ENCODE measurements at regions not wholly inside any gene's neighbourhood (a gene's known extent, or its start where the extent isn't known, plus 50 kb on each side); places are given as distances from the start of the nearest gene placed in this dataset.
"Not testable (repeated sequence)": the region's sequence is repeated elsewhere in the genome, so short reads cannot be mapped to it uniquely, and the experiment has no call there.

- Histone ChIP-seq H3K9me3 (ENCODE audit: insufficient read depth, low read depth, low read length) (no peaks in the 10 kb centered on the region), H3K14ac (ENCODE audit: low read length) (no peak overlapping the region), H3K27ac (ENCODE audit: low read depth, low read length) (no peak overlapping the region), H3K9ac (ENCODE audit: low read length) (no peak overlapping the region), H3K4ac (ENCODE audit: low read depth, low read length) (no peak overlapping the region), H3K79me2 (ENCODE audit: control insufficient read depth, insufficient read depth, low read length, poor library complexity) (no peaks in the 10 kb centered on the region), H4K91ac (ENCODE audit: low read depth, low read length) (no peak overlapping the region), H2BK5ac (ENCODE audit: low read depth, low read length, poor library complexity) (no peak overlapping the region), H3K23ac (ENCODE audit: low read length) (no peak overlapping the region), H3K36me3 (ENCODE audit: control insufficient read depth in 1 of 2, insufficient read depth in 2 of 2, low read length in 2 of 2) (no peaks in the 10 kb centered on the region), H4K12ac (ENCODE audit: low read depth, low read length) (no peak overlapping the region), H2BK120ac (ENCODE audit: insufficient read depth, low read length, poor library complexity) (no peak overlapping the region), H3K18ac (ENCODE audit: low read length) (no peak overlapping the region), H2AFZ (ENCODE audit: insufficient read depth, low read length, poor library complexity) (no peak overlapping the region), H3K4me1 (ENCODE audit: control insufficient read depth in 1 of 2, insufficient read depth in 2 of 2, low read length in 2 of 2) (no peaks in the 10 kb centered on the region), H3K79me1 (ENCODE audit: low read length) (no peaks in the 10 kb centered on the region), H2BK12ac (ENCODE audit: low read length) (no peak overlapping the region), H2AK5ac (ENCODE audit: low read length) (no peak overlapping the region), H3K4me3 (ENCODE audit: low read depth, low read length) (no peak overlapping the region), H3K27me3 (ENCODE audit: insufficient read depth, low read length) (no peaks in the 10 kb centered on the region), H3K4me2 (ENCODE audit: low read length) (no peak overlapping the region), H4K8ac (ENCODE audit: low read depth, low read length) (no peak overlapping the region)
- WGBS (ENCODE audit: extremely low coverage, insufficient coverage, insufficient read length), result no CpG with 5 or more reads among the region's 5 CpGs
- DNase-seq, result no peak
Measured at GRCh38 chr5:100402071-100402470, 133.1 kb upstream of the FAM174A start.

- no peak overlapping the region for H4K8ac ChIP-seq (ENCODE audit: low read depth, low read length)
- no peaks in the 10 kb centered on the region for H3K79me2 ChIP-seq (ENCODE audit: control insufficient read depth, insufficient read depth, low read length, poor library complexity)
- H2BK120ac ChIP-seq (ENCODE audit: insufficient read depth, low read length, poor library complexity), result no peak overlapping the region
- no peaks in the 10 kb centered on the region for H3K4me1 ChIP-seq (ENCODE audit: control insufficient read depth in 1 of 2, insufficient read depth in 2 of 2, low read length in 2 of 2)
- no peaks in the 10 kb centered on the region for H3K27me3 ChIP-seq (ENCODE audit: insufficient read depth, low read length)
- H3K4me3 ChIP-seq (ENCODE audit: low read depth, low read length), result no peak overlapping the region
- H2BK5ac ChIP-seq (ENCODE audit: low read depth, low read length, poor library complexity), result no peak overlapping the region
- no peak overlapping the region for H2BK12ac ChIP-seq (ENCODE audit: low read length)
- H2AK5ac ChIP-seq (ENCODE audit: low read length), result no peak overlapping the region
- H3K4me2 ChIP-seq (ENCODE audit: low read length), result no peak overlapping the region
- H3K9ac ChIP-seq (ENCODE audit: low read length), result no peak overlapping the region
- no peak overlapping the region for H3K4ac ChIP-seq (ENCODE audit: low read depth, low read length)
- DNase-seq, result no peak
- no peak overlapping the region for H3K18ac ChIP-seq (ENCODE audit: low read length)
- H3K79me1 ChIP-seq (ENCODE audit: low read length), result no peaks in the 10 kb centered on the region
- no peak overlapping the region for H2AFZ ChIP-seq (ENCODE audit: insufficient read depth, low read length, poor library complexity)
- H4K91ac ChIP-seq (ENCODE audit: low read depth, low read length), result no peak overlapping the region
- no peak overlapping the region for H3K27ac ChIP-seq (ENCODE audit: low read depth, low read length)
- no peaks in the 10 kb centered on the region for H3K36me3 ChIP-seq (ENCODE audit: control insufficient read depth in 1 of 2, insufficient read depth in 2 of 2, low read length in 2 of 2)
- H3K23ac ChIP-seq (ENCODE audit: low read length), result no peak overlapping the region
- no peak overlapping the region for H3K14ac ChIP-seq (ENCODE audit: low read length)
- no peak overlapping the region for H4K12ac ChIP-seq (ENCODE audit: low read depth, low read length)
- no peaks in the 10 kb centered on the region for H3K9me3 ChIP-seq (ENCODE audit: insufficient read depth, low read depth, low read length)
Measured at GRCh38 chr5:100401149-100401548, 134.0 kb upstream of the FAM174A start.

GRCh38 chr5:100398815-100399214, 136.4 kb upstream of the FAM174A start:
- H3K9me3 ChIP-seq (ENCODE audit: insufficient read depth, low read depth, low read length); H2BK120ac ChIP-seq (ENCODE audit: insufficient read depth, low read length, poor library complexity); H3K79me1 ChIP-seq (ENCODE audit: low read length); DNase-seq; H3K27ac ChIP-seq (ENCODE audit: low read depth, low read length); H2BK5ac ChIP-seq (ENCODE audit: low read depth, low read length, poor library complexity); H3K4me1 ChIP-seq (ENCODE audit: control insufficient read depth in 1 of 2, insufficient read depth in 2 of 2, low read length in 2 of 2); H4K12ac ChIP-seq (ENCODE audit: low read depth, low read length); H2BK12ac ChIP-seq (ENCODE audit: low read length); H3K4me3 ChIP-seq (ENCODE audit: low read depth, low read length); H3K4me2 ChIP-seq (ENCODE audit: low read length); H3K23ac ChIP-seq (ENCODE audit: low read length); H3K27me3 ChIP-seq (ENCODE audit: insufficient read depth, low read length); H3K9ac ChIP-seq (ENCODE audit: low read length); H3K18ac ChIP-seq (ENCODE audit: low read length); H3K36me3 ChIP-seq (ENCODE audit: control insufficient read depth in 1 of 2, insufficient read depth in 2 of 2, low read length in 2 of 2); H3K4ac ChIP-seq (ENCODE audit: low read depth, low read length); H3K14ac ChIP-seq (ENCODE audit: low read length); H3K79me2 ChIP-seq (ENCODE audit: control insufficient read depth, insufficient read depth, low read length, poor library complexity); H2AK5ac ChIP-seq (ENCODE audit: low read length); H4K91ac ChIP-seq (ENCODE audit: low read depth, low read length); H2AFZ ChIP-seq (ENCODE audit: insufficient read depth, low read length, poor library complexity); H4K8ac ChIP-seq (ENCODE audit: low read depth, low read length): not testable (repeated sequence)
- no CpG with 5 or more reads among the region's 3 CpGs for WGBS (ENCODE audit: extremely low coverage, insufficient coverage, insufficient read length)

GRCh38 chr5:100379254-100379858, 155.8 kb upstream of the FAM174A start:
- H2AK5ac ChIP-seq (ENCODE audit: low read length); DNase-seq; H3K9me3 ChIP-seq (ENCODE audit: insufficient read depth, low read depth, low read length); H4K8ac ChIP-seq (ENCODE audit: low read depth, low read length); H2BK12ac ChIP-seq (ENCODE audit: low read length); H3K79me2 ChIP-seq (ENCODE audit: control insufficient read depth, insufficient read depth, low read length, poor library complexity); H2BK5ac ChIP-seq (ENCODE audit: low read depth, low read length, poor library complexity); H3K4me3 ChIP-seq (ENCODE audit: low read depth, low read length); H3K36me3 ChIP-seq (ENCODE audit: control insufficient read depth in 1 of 2, insufficient read depth in 2 of 2, low read length in 2 of 2); H4K91ac ChIP-seq (ENCODE audit: low read depth, low read length); H3K4ac ChIP-seq (ENCODE audit: low read depth, low read length); H2AFZ ChIP-seq (ENCODE audit: insufficient read depth, low read length, poor library complexity); H3K9ac ChIP-seq (ENCODE audit: low read length); H3K27me3 ChIP-seq (ENCODE audit: insufficient read depth, low read length); H2BK120ac ChIP-seq (ENCODE audit: insufficient read depth, low read length, poor library complexity); H3K27ac ChIP-seq (ENCODE audit: low read depth, low read length); H3K14ac ChIP-seq (ENCODE audit: low read length); H3K79me1 ChIP-seq (ENCODE audit: low read length); H3K4me1 ChIP-seq (ENCODE audit: control insufficient read depth in 1 of 2, insufficient read depth in 2 of 2, low read length in 2 of 2); H3K23ac ChIP-seq (ENCODE audit: low read length); H3K4me2 ChIP-seq (ENCODE audit: low read length); H4K12ac ChIP-seq (ENCODE audit: low read depth, low read length); H3K18ac ChIP-seq (ENCODE audit: low read length): not testable (repeated sequence)
- WGBS (ENCODE audit: extremely low coverage, insufficient coverage, insufficient read length), result no CpG with 5 or more reads among the region's 19 CpGs
